HG02588 (cell line): ENCODE measurements at regions not wholly inside any gene's neighbourhood (a gene's known extent, or its start where the extent isn't known, plus 50 kb on each side); places are given as distances from the start of the nearest gene placed in this dataset.
"Not testable (repeated sequence)": the region's sequence is repeated elsewhere in the genome, so short reads cannot be mapped to it uniquely, and the experiment has no call there.

Experiments used
- ATAC-seq: cut with Tn5 transposase; IDR thresholded peaks from one replicate; pipeline ENCODE4 v1.9.1; 2021; ENCODE audit warnings: mild to moderate bottlenecking, moderate library complexity; ENCODE audit not compliant: unreplicated experiment

DNA sequence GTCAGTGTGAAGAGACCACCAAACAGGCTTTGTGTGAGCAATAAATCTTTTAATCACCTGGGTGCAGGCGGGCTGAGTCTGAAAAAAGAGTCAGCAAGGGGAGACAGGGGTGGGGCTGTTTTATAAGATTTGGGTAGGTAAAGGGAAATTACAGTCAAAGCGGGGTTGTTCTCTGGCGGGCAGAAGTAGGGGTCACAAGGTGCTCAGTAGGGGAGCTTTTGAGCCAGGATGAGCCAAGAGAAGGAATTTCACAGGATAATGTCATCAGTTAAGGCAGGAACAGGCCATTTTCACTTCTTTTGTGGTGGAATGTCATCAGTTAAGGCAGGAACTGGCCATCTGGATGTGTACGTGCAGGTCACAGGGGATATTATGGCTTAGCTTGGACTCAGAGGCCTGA is 372.6 kb upstream of the MEX3C start:
- not testable (repeated sequence) for ATAC-seq

GRCh38 chr18:51573886-51574285 is 376.4 kb upstream of the MEX3C start:
- ATAC-seq: not testable (repeated sequence)

- ATAC-seq: no peak
These were observed 377.7 kb upstream of the MEX3C start for GRCh38 chr18:51575171-51575570.

DNA sequence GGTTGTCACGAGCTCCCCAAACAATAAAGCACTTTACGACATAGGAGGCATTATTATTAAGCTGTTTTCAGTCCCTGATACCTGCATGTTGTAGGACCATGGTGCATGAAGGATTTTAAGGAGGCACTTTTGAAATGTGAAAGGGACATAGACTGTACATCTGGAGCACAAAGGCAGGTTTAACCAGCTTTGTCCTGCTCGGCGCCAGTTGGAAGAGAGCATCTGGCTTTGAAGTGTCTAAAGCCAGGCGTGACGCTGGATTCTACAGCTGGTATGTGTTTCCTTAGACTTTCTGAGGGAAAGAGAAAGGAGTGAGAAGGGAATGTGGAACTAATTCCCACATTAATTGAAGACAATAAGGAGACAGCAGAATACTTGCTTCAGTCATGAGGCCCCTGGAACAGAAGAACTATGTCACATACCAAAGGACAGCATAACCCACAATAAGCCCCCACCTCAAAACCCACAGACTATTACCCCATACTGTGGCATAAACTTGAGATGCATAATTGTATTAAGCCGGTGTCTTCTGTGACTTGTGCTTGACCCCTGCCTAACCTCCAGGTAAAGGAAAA is 381.0 kb upstream of the MEX3C start:
- ATAC-seq: no peak

GRCh38 chr18:51580580-51580979 is 383.1 kb upstream of the MEX3C start:
- ATAC-seq: no peak

GRCh38 chr18:51582551-51582950 is 385.1 kb upstream of the MEX3C start:
- ATAC-seq: no peak

- no peak for ATAC-seq
These were observed 391.1 kb upstream of the MEX3C start for GRCh38 chr18:51588616-51589015.

DNA sequence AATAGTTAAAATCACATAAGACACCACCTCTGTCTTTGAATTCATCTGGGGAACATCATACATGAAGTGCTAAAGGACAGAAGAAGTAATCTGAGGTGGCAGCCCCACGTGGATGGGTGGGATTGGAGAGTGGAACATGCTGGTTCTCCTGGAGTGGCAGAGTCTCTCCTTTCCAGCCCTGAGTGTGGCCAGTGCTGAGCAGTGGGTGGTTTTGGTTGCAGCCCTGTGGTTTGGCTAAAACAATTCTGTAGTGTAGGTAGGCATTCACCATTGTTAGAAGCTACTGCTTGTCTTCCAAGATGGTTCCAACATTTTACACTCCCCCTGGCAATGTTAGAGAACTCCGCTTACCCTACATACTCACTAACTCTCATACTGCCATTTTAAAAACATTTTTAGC is 396.4 kb upstream of the MEX3C start:
- no peak for ATAC-seq

DNA sequence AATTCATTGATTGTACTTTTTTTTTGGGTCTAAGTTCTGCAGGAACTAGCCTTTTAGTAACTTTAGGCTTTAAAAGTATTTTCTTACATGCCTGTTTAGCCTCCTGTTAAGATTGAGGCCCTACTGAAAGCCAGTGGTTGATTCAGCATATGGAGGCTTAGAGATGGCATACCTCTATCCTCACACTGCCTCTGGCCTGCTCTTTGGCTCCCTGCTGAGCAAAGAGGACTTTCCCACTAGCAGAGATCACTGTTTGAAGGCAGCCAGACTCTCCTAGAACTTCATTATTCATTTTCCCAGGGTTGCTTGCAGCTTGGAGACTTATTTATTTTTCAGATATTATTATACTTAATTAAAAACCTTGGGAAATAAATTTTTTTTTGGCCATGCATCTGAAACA is 405.6 kb upstream of the MEX3C start:
- no peak for ATAC-seq

DNA sequence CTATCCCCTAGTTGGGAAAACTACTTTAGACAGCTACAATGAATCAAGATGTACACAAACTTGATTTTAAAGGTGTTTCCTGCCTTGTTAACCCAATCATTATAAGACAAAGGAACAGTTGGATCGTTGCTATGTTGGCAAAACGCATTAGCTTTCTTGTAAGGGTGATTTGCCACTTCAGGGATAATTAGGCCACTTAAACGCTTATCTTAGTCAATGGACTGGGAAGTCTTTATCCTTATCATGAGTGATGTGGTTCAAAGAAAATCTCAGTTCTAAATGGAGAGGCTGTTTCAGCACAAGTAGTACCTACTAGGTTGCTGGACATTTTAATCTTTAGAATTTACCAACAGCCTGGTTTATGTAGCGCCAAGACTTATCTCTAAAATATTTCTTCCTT is 406.1 kb upstream of the MEX3C start:
- no peak for ATAC-seq

- no peak for ATAC-seq
These were observed 413.0 kb upstream of the MEX3C start for GRCh38 chr18:51610481-51610880.

DNA sequence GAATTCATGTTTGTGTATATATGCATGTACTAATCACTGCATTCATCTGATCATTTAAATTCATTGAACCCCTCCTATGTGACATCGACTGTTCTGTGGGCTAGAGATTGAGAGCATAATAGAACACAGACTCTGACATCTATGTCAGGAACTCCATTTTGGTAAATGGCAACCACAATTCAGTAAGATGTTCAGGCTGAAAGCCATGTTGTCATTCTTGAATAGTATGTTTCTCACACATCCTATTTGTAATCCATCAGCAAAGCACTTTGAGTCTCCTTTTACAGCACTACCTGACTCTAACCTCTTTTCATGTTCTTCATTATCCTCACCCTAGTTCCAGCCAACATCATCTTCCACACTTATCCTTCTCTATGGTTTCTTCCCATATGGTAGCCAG is 413.8 kb upstream of the MEX3C start:
- ATAC-seq: no peak

DNA sequence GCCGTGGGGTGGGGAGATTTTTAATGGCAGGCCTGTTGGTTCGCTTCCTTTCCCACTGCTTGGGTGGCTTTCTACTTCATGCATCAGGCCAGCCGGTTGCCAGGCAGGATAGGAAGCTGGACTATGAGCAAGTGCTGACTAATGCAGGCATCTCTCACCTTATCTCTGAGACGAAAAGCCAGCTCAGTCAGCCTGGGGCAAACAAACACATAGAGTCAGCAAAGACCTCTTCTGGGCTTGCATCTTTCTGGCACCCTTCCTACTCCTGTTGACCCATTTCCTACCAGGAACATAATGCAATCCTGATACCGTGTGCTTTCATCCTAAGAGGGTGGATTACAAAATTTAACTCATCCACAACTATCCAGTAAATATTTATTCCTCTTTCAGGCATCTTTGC is 416.6 kb upstream of the MEX3C start:
- ATAC-seq: no peak

GRCh38 chr18:51614967-51615571 is 417.6 kb upstream of the MEX3C start:
- no peak for ATAC-seq

DNA sequence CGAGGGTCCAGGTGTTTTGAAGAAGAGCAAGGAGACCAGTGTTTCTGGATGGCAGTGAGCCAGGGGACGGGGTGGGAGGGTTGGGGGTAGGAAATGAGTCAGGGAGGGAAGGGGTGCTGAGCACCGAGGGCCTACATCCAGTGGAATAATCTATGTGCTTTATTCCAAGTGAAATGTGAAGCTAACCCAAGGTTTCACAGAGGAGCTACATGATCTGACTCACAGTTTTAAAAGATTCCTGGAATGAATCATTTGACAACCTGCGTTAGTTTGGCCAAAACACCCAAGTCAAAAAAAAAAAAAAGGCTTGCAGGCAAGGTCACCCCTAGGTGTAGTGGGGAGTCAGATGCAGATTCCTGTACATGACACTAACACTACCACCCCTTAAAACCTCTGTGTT is 419.7 kb upstream of the MEX3C start:
- no peak for ATAC-seq

DNA sequence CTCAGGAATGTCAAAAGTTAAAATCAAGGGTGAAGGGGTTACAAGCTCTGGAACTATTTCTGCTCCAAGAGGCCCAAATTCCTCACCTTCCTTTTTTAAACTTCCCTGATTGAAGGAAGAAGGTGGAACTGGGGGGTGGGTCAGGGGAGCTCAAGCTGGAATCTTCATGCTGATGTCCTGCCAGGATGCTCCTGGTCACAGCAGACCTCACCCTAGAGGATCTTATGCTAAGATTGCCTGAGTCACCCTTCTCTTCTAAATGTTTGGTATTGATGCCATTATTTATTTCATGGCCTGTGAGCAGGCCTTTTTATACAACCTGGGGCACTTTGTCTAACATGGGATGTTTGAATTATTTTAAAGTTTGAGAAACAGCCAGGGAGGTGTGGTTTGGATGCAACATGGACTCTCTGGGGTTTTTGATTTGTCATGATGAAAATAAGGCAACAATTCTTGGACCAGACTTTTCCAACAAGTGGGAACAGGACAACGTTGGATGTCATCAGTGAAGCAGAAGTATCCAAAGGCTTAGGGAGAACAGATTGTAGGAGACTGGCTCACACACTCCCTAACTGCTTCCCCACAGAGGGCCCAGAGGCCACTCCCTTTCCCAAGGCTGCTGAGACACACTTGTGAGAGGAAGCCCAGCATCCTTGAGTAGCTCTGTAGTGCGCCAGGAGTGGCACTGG is 420.2 kb upstream of the MEX3C start:
- ATAC-seq: no peak

DNA sequence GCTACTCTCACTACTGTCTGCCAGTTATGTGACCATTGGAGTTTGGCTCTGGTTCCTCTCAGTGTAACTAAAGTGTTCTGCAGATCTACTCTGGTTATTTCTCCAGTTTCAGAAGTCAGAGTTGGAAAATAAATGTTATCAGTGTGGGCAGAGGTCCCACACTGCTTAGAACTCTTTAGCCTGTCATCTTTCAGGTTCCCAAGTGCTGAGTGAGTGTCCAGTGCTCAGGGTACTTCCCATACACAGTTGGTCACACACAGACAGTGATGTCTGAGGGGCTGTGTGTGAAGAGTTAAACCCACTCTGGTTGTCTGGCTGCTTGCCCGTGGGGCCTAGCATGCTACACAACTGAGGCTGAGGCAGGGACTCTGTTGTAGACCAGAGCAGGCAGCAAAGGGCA is 421.8 kb upstream of the MEX3C start:
- no peak for ATAC-seq

GRCh38 chr18:51621113-51621863 is 423.8 kb upstream of the MEX3C start:
- no peak for ATAC-seq

DNA sequence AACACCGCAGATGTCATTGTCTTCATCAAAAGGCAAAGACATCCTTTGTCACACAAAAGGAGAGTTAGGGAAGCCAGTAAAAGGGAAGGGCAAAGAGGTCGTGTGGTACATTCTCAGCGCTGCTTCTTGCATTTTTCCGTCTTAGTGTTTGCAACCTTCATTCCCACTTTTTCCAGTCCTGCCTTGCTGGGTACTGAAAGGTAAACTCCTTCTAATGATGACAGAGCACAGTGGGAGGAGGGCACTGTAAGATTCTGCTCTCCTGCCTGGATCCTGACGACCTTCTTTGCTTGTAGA is 424.3 kb upstream of the MEX3C start:
- ATAC-seq: no peak

DNA sequence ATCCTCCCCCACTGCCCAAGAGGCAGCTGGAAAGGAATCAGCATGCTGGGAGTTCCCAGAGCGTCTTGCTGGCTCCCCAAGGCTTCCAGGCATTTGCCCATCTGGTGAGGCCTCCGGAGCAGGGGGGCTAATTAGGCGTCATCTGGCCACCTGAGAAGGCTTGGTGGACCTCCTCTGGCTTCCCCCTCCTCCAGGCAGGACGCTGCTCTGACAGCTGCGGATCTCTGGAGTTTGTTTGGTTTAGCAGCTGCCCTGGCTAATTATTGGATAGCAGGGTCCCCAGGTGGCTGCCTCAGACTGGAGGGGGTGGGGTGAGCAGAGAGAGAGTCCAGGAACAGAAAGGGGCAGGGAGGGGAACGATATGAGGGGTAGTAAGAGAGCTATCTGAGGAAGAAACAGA is 425.2 kb upstream of the MEX3C start:
- no peak for ATAC-seq

GRCh38 chr18:51623653-51624052 is 426.2 kb upstream of the MEX3C start:
- no peak for ATAC-seq

DNA sequence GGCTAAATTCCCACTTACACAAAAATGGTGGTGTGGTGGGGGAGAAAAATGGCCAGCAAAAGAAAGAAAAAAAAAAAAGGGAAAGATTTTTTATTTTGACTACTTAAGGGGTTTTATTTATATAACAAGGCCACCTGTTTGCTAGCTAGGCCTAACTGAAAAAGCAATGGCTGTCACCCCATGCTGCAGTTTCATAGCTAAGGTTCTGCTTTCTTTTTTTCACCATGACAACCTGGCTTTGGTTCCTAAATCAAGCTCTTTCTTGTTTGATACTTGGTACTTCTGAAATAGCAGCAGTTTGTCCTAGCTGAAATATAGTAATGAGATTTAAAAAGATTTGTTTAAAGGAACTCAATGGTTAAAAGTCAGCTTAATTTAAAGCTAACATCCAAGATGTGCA is 433.2 kb upstream of the MEX3C start:
- ATAC-seq: no peak
